ENCODE measurements at regions not wholly inside any gene's neighbourhood (a gene's known extent, or its start where the extent isn't known, plus 50 kb on each side); places are given as distances from the start of the nearest gene placed in this dataset.
"Not testable (repeated sequence)": the region's sequence is repeated elsewhere in the genome, so short reads cannot be mapped to it uniquely, and the experiment has no call there.

DNA sequence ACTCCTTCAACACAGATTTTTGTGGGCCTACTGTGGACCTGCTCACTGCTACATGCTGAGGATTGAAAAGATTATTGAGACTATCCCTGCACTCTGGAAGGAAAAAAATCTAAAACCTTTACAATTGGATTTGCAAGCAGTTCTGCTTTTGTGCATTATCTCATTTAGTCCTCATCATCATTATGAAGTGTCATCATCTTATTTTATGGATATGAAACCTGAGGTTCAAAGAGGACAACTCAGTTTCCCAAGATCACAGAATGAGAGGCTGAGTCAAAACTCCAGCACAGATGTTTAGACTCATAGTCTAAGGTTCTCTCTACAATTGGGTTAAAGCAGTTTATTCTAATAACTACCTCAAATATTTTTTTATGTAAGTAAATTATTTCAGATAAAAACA is 160.2 kb upstream of the MARCKS start:
- DNase-seq: no peak

DNA sequence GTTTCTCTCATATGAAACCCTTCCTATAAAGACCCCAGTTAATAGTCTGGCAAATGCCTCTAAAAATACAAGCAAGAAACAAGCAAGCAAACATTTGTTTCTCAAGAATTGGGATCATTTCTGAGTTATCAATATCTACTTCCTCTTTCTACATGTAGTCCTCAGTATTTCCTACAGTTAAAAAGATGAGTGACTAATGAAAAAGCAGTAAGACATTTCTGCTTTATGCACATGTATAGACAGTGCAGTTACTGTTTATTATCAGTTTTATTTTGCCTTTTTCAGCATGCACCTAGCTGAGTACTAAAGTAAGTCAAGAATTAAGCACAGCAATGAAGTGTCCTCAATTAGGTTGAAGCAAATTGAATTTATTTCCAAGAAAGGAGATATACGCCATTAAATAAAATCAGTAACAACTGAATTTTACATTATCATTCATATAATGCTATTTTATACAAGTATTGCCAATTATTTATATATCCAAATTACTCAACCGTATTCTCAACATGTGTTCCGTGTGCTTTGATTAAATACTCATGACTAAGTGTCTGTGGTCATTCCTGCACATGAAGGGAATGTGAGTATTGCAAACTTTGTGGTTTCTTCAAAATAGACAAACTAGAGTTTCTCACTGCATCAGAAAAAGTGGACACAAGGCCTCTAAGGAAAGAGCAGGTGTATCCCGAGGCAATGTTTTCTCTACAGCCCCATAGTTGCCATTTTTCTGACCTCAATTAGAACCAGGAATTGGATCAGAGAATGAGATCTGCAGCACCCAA is 159.3 kb upstream of the MARCKS start:
- no peak for DNase-seq

DNA sequence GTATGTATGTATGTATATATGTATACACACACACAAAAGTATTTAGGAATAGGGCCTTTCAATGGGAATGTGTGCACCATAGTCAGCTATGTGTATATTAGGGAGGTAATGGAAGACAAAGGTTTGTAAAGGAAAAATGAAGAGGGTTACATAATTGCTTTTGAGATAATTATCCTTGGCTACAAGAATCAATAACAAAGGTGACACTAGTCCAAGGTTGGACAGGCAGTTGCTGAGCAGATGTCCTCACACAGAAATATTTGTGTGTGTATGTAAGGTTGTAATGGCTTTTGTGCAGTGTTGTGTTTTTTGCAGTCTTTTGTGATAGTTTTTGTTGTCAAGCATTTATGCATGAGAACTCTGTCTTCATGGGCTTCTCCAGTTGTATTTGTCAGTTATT is 157.9 kb upstream of the MARCKS start:
- no peak for DNase-seq

DNA sequence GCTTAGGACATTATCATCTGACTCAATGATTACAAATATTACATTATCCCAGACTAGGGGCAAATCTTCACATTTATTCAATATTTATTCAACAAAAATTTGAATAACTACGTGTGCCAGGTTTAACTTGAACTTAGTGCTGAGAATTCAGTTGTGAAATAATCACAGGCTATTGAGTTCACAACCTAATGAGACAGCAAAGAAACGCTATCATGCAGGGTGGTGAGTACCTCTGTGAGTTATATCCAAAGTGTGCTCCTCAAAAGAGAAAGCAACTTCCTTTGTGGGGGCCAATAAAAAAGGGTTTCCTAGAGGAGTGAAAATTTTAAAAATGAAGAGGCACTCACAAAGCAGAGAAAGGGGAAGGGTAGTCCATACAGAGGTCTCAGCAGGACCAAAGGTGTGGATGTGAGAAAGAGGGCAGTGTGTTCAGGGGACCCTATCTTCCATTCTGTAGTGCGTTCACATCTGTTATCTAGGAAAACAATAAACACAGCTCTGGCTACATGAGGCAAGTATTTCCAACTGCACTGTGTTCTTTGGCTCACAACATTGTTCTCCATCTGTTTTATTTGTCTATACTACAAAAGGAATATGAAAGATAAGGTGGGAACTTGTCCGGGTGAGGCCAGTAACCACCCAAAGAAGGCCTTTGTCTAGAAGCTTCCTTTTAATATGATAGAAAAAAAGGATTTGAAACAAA is 155.4 kb upstream of the MARCKS start:
- no peak for DNase-seq

DNA sequence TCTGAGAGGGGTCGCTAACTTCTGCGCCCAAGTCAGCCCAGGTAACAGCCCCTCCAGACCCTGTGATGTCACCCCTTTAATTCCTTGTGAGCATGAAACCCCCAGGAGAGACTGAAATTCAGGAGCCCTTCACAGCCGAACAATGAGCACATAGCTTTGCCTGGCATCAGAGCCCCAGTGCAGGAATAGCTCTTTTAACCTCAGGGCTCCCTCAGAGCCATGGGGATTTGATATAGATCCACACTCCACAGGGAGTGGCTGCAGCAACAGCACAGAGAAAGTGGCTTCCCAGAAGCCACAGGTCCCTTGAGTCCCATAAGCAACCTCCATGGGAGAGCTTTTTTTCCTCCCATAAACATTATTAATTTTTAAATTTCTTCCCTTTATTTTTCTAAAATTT is 150.0 kb upstream of the MARCKS start:
- DNase-seq: no peak

DNA sequence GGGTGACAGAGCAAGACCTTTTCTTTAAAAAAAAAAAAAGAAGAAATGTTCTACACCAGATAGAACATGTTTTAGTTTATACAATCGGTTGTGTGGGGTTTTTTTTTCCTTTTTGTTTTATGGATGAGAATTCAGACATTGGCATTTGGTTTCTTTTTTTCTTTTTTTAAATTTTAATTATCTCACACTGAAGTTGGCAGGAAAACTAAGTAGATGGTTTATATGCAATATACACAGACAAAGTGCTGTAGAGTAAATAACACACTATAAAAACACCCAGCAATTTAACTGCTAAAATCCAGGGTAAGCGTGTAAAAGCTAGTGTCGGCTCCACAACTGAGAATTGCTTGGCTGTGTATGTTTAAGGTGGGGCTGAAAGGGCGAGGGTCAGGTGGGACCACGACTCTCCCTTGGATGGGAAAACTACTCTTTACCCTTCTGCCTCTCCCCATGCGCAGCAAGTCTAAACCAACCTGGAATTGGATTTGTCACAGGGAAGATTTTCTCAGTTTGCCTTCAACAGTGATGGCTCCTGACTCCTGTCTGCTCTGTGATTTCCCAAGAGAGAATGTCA is 147.1 kb upstream of the MARCKS start:
- DNase-seq: no peak

DNA sequence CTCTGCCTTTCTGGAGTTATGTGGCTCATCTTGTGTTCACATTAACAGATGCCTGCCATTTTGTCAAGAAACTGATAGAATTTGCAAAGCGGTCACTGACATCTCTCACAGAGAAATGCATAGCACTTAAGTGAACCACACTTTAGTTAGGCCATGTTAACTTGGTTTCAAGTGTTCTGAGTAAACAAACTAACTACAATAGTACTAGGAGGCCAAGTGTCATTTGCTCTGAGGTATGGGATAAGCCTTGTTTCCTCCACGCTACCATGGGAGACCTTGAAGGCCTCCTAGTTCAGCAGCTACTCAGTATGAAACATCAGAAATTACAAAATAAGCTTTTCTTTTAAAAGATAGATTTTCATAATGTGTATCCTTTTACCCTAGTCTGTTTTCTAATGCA is 143.5 kb upstream of the MARCKS start:
- DNase-seq: no peak

DNA sequence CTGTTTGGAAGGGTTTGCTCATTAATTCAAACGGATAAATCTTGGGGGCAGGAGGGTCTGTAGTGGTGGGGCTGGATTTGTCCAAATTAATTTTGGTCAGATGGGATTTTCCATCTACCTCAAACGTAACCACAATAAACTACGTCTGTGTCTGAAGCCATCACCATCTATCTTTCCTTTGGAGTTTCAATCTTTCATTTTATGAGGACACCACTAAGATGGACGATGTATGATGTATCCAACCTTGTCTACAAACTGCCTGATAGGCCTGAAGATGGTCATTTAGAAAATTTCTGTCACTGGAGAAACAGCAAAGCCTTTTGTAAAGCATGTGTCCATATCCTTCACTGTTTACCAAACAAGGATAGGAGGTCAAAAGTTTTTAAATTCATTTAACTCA is 138.6 kb upstream of the MARCKS start:
- no peak for DNase-seq

DNA sequence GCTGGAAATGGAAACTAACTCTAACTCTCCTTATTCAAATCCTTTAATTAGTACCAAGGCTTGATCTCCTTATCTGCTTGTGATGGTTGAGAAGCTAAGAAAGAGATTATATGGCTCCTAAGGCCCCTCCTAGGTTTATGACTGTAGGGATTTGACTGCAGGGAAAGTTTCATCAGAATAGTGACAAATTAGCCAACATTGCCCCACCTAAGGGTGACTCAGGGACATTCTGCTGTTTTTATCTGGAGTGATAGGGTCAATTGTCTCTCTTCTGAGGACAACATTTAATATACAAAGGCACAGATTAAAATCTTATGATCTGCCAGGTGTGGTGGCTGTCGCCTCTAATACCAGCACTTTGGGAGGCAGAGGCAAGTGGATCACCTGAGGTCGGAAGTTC is 138.1 kb upstream of the MARCKS start:
- DNase-seq: no peak

DNA sequence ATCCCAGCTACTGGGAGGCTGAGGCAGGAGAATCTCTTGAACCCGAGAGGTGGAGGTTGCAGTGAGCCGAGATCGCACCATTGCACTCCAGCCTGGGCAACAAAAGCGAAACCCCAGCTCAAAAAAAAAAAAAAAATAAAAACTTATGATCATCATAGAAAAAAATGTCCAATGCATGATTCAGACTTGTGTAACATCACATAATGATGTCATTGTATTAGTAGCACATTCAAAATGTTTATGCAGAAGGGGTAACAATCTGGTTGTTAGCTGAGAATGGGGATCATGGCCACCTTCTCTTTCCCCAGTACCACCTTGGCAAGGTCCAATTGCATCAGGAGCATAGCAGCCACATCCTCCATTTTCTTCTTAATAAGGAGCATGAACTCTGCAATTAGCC is 137.6 kb upstream of the MARCKS start:
- DNase-seq: no peak

DNA sequence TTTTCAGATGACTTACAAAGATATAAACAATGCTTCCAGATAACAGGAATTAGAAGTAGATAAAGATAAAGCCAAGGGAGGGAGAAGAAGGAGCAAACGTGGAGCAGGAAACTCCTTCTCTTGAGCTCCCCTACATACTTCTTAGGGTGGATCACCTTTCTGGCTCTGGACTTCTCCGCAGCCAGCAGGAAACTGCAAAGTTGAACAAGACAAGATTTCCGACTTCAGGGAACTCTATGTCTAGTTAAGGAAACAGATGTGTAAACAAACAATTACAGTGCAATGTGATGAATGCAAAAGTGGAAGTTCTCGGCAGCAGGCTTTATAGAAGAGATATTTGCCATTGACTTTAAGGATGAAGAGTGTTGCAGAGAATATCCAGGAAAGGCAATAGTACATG is 134.0 kb upstream of the MARCKS start:
- DNase-seq: no peak

DNA sequence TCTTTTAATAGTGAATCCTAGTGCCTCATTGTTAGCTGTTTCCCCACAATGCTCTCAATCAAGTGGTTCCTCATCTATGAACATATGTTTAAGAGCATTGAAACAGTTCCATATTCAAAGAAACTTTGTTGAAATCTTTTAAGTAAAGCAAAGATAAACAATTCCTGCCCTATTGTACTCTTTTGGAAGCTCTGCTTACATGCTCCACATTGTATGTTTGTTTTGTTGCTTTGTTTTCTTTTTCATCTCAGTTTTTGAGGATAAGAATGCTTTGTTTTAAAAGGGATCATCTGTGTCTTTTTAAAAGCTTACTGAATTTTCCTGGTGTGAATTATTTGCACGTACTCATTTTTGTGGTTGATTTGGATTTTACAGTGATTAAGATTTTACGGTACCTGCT is 132.2 kb upstream of the MARCKS start:
- DNase-seq: not testable (repeated sequence)

DNA sequence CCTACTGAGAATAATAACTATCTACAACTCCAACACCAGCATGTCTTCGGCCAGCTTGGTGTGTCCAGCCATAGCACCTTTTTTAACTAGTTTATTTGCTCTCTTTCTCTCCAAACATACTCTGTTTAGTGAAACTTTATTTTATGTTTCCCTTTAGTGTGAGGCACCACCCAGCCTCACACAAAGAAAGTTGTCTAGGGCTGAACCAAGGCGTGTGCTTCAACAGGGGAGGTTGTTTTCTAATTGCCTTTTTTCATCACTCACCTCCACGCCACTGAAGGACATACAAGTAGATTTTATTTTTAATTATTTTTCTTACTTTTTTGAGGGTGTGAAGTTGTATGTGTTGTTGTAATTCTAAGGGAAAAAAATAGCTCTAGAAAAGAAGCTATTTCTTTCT is 125.6 kb upstream of the MARCKS start:
- no peak for DNase-seq

DNA sequence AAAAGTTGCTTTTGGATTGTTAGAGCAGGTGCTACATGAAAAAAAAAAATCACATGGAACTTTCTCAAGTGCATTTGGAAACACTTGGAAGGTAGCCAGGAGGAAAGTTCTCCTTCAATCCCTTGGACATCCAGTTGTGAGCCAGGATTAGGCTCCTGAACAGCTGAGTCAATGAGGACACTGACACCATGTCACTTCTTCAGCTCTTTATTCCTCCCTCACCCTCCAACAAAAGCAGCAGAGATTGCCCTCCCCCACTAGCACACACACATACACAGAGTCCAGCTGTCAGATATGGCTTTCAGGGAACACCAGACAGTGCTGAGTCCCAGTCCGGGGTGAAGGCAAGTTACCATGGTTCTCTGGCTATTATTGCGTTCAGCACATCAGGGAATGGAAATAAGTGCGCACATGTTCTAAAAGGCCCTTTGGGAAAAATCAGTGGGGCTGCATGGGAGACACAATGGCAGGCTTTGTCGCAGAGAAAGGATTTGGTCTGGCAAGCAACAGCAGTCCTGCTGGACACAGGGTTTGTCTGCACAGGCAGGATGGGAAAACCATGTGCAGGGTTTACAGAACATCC is 124.7 kb upstream of the MARCKS start:
- DNase-seq: no peak

DNA sequence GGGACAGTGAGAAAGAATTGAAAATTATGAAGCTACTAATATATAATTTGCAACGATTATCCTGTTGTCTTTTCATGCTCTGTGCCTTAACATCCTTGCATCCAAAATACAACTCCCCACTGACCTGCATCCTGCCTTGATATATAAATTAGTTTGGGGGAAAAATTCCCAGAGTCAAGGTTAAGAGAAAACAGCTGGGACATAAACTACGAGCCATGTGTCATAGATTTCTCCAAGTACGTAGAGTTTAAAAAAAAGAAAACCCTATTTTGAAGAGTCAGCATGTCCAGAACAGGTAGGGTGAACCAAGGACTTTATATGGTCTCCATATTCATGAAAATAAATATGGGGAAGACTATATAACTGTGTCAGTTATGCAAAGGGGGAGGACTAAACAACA is 123.8 kb upstream of the MARCKS start:
- no peak for DNase-seq

DNA sequence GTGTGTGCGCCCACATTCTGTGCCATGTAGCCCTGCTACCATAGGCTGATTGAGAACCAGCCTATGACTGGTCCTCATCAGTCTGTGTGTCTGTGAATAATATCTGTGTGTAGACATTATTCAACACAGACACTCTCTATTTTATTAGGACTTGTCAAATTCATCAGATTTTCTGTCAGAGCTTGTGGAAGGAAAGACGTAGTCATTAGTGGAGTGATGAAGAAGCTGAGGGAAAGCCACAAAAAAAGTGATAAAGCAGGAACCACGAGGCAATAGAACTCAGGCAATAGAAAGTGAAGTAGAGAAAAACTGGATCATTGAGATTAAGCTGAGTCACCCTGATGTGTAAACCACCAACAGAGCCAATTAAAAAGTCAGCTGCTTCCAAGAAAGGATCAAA is 122.2 kb upstream of the MARCKS start:
- no peak for DNase-seq

DNA sequence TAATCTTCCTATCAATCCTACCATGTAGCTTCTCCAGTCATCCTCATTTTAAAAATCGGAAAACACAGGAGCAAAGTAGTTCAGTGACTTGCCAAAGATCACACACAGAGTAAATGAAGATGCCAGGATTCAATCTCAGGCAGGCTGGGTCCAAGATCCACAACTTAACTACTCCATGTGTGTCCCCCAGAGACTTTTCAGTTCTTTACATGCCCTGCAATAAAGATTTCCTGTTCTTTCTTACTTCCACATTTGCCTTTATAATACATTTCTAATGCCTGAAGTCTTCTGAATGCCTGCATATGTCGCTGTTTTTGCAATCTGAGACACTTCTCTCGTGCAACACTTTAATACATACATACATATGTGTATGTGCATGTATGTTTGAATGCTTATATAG is 121.7 kb upstream of the MARCKS start:
- DNase-seq: no peak

DNA sequence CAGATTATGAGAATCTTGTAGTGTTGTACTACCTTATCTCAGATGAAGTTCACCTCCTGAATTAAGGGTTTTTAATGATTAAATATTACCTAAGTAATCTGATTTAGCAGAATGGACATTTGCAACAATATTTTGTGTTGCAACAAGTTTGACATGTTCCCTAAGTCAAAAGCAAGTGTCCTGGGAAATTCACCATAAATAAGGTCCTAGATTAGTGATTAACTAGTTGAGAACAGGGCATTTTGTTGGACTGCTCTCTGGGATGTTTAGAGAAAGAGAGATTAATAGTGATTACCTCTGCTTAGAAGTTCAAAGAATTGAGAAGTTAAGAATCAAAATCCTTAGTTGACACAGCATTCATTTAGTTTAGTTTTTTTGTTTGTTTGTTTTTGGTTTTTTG is 120.2 kb upstream of the MARCKS start:
- no peak for DNase-seq

DNA sequence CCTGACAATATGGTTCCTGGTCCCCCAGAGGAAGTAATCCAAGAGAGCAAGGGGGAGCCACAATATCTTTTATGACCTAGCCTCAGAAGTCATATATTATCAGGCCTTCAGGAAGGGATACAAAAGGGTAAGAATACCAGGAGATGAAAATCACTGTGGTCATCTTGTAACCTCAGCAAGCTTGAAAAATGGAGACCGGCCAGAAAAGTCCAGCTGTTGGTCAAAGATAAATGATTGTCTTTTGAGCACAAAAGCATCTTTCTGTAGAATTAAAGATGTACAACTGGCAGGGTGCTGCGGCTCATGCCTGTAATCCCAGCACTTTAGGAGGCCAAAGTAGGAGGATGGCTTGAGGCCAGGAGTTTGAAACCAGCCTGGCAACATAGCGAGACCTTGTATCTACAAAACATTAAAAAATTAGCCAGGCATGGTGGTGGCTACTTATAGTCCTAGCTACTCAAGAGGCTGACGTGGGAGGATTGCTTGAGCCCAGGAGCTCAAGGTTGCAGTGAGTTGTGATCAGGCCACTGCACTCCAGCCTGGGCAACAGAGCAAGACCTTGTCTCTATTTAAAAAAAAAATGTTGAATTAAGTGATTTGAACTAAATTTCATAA is 118.0 kb upstream of the MARCKS start:
- no peak for DNase-seq

DNA sequence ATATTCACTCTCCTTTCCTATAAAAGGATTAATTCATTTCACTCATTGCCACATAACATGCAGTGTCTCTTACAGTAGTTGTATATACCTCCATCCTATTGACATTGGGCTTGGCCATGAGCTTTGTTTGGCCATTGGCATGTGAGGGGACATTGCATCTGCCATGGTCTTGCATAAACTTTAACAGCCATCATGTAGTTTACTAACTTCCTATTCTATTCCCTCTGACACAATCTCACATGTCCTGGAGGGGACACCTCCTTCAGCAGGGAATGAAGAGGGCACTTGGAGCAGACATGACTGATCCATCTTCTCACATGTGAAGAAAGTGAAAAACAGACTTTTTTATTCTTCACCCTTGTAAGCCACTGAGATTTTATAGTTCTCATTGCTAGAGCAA is 115.5 kb upstream of the MARCKS start:
- no peak for DNase-seq

DNA sequence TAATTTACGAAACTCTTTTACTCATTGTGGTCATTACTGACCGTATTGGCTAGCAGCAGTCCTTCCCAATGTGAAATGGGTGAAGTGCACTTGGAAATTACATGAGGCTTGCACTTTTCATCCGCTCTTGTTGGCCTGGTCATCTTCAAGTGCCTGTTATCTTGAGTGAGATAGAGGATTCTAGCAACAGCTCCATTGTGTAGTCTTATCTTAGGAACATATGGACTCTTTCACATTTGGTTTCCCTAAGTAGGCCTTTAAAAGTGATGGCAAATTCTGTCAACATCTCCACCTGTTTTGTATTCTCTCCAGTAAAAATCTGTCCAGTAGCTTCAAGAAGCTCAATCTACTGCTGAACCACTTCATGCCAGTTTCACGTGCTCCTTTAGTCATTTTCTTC is 114.8 kb upstream of the MARCKS start:
- DNase-seq: no peak

DNA sequence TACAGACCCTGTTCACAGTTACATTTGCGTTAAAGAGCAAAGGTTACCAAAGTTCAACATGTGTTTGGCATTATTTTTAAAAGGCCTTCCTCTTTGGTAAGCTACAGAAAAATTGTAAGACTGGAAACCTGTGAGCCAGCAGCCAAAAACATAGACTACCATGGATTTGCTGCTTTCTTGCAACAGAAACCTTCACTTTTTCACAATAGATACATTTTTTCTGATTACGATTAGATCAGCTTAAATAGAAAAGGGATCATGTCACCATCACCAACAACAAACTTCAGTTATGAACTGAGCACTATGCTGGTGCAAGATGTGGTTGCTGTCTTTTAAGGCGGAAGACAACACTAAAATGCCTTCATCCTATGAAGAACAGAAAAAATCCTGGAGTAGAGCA is 112.3 kb upstream of the MARCKS start:
- no peak for DNase-seq

DNA sequence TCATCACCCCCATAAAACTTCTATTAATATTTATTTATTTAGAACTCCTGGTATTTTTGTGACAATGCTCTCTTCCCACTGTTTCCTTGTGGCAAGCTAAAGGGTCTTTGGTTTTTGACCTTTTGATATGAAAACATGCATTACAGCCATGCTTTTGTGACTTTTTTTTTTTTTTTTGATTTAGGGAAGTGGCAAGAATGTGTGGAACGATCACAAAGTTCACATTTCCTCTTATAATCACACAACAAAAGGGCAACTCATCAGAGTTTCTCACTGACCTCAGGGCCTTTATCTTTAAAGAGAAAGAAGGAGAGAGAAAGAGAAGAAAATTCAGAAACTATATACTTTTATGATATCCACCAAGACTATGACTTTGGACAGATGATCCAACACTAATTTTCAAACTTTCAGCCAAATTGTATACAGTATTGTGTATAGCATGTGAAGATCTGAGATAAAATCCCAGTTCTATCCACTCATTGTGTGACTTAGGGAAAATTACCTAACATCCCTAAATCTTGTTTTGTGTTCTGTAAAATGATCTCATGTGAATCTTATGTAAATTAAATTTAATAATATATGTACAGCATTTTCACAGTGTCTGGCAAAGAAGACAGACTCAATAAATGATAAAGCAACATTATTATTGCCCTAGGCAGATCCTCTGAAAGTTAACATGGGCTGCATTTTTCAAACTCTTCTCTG is 106.8 kb upstream of the MARCKS start:
- no peak for DNase-seq
